ENCODE measurements at regions not wholly inside any gene's neighbourhood (a gene's known extent, or its start where the extent isn't known, plus 50 kb on each side); places are given as distances from the start of the nearest gene placed in this dataset.

- no peak for TF ChIP-seq CTCF (IDR thresholded peaks at IDR 0.05)
- TF ChIP-seq POLR2A (IDR thresholded peaks at IDR 0.05), result no peak
- TF ChIP-seq POLR2AphosphoS5 (IDR thresholded peaks at IDR 0.05), result no peak
These were observed 188.6 kb downstream of the HAPSTR1 start for GRCh38 chr16:9280069-9280466.

Measured in breast epithelium (tissue), 3 donors.